GM06990 (cell line): ENCODE measurements at regions not wholly inside any gene's neighbourhood (a gene's known extent, or its start where the extent isn't known, plus 50 kb on each side); places are given as distances from the start of the nearest gene placed in this dataset.
"Not testable (repeated sequence)": the region's sequence is repeated elsewhere in the genome, so short reads cannot be mapped to it uniquely, and the experiment has no call there.

ENCODE experiments used
- DNase-seq: peaks from one replicate; pipeline ENCODE4 v3.0.0-alpha.2; 2011; ENCODE audit not compliant: insufficient read length; ENCODE audit errors: extremely low read depth
- H3K27me3 ChIP-seq: replicated peaks from 2 replicates; pipeline ENCODE4 v1.6.0; 2011; ENCODE audit warnings: low read length; ENCODE audit not compliant: control insufficient read depth, insufficient read depth
- H3K36me3 ChIP-seq: 2 replicates; pipeline ENCODE4 v1.5.1; 2011; ENCODE audit warnings: low read length; ENCODE audit not compliant: control insufficient read depth, insufficient read depth
- H3K4me3 ChIP-seq: replicated peaks from 2 replicates; pipeline ENCODE4 v1.5.1; 2011; ENCODE audit warnings: low read depth, mild to moderate bottlenecking, control low read depth, low read length
- TF ChIP-seq, protein P1 (sequence below): IDR thresholded peaks from 2 replicates; pipeline ENCODE4 v1.5.1; 2011; ENCODE audit warnings: low read length, control low read depth, mild to moderate bottlenecking, inconsistent platforms; ENCODE audit not compliant: insufficient read depth, poor library complexity, severe bottlenecking

DNA sequence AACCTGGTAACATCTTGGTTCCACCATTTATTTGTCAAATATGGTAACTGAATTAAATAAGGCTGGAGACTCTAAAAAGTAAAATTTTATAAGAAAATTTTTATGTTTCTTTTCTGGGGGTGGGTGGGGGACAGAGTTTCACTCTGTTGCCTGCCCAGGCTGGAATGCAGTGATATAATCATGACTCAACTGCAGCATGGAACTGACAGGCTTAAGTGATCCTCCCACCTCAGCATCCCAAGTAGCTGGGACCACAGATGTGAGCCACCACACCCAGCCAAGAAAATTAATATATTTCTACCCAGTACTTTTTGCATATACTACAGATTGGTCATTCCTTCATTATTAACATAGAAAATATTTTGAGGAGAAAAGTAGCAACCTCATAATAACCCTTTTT lies 216.9 kb downstream of the DEPDC1B start:
- Histone ChIP-seq H3K4me3 (no peak overlapping the region), H3K27me3 (no peaks in the 10 kb centered on the region), H3K36me3 (no peaks in the 10 kb centered on the region)
- TF ChIP-seq, protein P1, sequence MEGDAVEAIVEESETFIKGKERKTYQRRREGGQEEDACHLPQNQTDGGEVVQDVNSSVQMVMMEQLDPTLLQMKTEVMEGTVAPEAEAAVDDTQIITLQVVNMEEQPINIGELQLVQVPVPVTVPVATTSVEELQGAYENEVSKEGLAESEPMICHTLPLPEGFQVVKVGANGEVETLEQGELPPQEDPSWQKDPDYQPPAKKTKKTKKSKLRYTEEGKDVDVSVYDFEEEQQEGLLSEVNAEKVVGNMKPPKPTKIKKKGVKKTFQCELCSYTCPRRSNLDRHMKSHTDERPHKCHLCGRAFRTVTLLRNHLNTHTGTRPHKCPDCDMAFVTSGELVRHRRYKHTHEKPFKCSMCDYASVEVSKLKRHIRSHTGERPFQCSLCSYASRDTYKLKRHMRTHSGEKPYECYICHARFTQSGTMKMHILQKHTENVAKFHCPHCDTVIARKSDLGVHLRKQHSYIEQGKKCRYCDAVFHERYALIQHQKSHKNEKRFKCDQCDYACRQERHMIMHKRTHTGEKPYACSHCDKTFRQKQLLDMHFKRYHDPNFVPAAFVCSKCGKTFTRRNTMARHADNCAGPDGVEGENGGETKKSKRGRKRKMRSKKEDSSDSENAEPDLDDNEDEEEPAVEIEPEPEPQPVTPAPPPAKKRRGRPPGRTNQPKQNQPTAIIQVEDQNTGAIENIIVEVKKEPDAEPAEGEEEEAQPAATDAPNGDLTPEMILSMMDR, result no peak
- no peak for DNase-seq

DNA sequence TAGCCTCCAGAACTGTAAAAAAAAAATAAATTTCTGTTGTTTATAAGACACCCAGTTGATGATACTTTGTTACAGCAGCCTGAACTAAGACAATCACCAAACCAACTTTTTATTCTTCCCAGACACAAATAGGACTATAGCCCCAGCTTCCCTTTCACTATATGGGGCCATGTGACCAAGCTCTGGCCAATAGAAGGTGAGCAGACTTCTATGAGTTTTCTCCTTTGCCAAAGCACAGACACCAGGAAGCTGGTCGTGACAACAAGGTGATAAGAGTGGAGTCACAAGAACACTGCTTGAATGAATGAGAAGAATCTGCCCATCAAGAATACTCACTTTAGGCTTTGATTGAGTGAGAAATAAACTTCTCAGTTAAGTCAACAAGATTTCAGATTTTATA lies 217.7 kb downstream of the DEPDC1B start:
- DNase-seq, result no peak
- TF ChIP-seq, protein P1, result no peak
- no peak overlapping the region for H3K4me3 ChIP-seq
- no peaks in the 10 kb centered on the region for H3K36me3 ChIP-seq
- H3K27me3 ChIP-seq, result no peaks in the 10 kb centered on the region

DNA sequence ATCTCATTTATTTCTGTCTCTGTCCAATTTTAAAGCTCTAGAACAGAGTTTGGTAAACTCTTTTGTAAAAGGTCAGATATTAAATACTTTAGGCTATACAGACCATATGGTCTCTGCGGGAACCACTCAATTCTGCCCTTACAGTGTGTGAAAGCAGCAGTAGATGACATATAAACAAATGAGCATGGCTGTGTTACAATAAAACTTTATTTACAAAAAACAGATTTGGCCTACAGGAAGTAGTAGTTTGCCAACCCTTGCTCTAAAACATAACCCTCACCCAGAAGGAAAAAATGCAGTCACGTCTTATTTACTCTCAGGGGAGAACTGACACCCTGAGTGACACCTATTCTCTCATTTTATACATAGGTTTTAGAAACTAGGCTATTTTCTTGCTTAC lies 220.4 kb downstream of the DEPDC1B start:
- Histone ChIP-seq H3K27me3 (no peaks in the 10 kb centered on the region), H3K36me3 (no peaks in the 10 kb centered on the region), H3K4me3 (no peak overlapping the region)
- no peak for DNase-seq
- TF ChIP-seq, protein P1, result no peak

DNA sequence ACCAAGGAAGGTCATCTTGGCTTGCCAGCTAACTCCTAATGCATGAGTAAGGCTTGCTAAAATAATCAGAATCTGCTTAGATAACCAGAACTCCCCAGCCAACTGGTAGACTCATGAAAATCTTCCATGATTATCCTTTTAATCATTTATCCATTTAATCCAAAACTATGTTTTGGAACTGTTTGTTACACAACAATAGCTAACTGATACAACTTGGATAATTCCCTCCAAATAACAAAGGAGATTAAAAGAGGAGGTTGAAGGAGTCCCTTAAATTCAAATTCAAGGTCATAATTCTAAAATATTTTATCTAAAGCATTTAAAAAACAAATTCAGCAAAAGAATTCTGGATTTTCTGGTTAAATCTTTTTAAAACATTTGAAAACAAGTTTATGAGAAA lies 222.1 kb downstream of the DEPDC1B start:
- Histone ChIP-seq H3K27me3 (no peaks in the 10 kb centered on the region), H3K4me3 (no peak overlapping the region), H3K36me3 (no peaks in the 10 kb centered on the region)
- TF ChIP-seq, protein P1, result no peak
- DNase-seq, result no peak

DNA sequence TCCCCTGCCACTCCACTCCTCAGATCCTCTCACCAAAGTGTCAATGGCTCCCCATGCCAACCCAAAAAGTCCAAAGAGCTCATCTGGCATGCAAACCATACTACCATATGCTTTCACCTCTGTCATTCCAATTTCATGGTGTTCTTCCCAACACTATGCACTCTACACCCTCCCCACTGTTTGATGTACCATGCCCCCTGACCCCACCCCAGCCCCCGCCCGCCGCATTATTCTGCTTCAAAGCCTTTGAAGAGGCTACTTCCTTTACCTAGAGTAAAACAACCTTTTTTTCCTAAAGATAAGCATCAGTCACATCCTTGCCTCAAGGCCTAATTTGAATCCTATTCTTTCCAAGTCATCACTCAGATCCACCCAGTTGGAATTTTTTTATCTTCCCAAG lies 226.3 kb downstream of the DEPDC1B start:
- H3K4me3 ChIP-seq, result no peak overlapping the region
- H3K36me3 ChIP-seq, result no peaks in the 10 kb centered on the region
- H3K27me3 ChIP-seq, result no peaks in the 10 kb centered on the region
- no peak for DNase-seq
- TF ChIP-seq, protein P1, result no peak

DNA sequence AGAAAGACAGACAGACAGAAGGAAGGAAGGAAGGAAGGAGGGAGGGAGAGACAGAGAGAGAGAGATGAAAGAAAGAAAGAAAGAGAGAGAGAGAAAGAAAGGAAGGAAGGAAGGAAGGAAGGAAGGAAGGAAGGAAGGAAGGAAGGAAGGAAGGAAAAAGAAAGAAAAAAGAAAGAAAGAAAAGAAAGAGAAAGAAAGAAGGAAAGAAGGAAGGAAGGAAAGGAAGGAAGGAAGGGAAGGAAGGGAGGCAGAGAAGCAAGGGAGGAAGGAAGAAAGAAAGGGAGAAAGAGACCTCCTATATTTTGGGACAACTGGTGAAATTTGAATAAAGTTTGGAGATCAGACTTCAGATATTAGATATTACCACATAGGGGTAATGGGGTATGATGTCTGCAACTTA lies 226.9 kb downstream of the DEPDC1B start:
- DNase-seq, H3K36me3 ChIP-seq, H3K27me3 ChIP-seq, H3K4me3 ChIP-seq: not testable (repeated sequence)
